GM19467 (cell line): ENCODE measurements at regions not wholly inside any gene's neighbourhood (a gene's known extent, or its start where the extent isn't known, plus 50 kb on each side); places are given as distances from the start of the nearest gene placed in this dataset.
A peak's percentile ranks its signal among the peaks of the same experiment; 100 is the strongest.
"Not testable (repeated sequence)": the region's sequence is repeated elsewhere in the genome, so short reads cannot be mapped to it uniquely, and the experiment has no call there.

ENCODE experiments used
- ATAC-seq: cut with Tn5 transposase; IDR thresholded peaks from one replicate; pipeline ENCODE4 v1.9.1; 2021; ENCODE audit warnings: mild to moderate bottlenecking, moderate library complexity; ENCODE audit not compliant: unreplicated experiment

DNA sequence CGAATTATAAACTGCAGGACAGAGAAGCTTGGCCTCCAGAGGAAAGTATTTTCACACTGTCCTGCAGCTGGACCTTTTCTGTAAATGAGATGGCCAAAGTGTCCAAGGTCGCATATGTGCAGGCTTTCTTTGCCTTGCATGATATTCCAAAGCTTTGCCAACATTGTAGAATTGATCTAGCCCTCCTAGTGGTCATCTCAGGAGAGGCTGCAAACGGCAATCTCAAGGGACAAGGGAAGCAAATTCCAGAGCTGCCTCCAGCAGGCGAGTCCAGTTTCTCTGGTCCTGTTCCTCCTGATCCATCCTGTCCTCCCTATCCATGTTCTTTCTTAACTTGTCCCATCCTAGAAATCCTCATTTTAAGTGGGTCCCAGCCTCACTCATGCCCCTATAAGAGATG, 373.4 kb upstream of the PCDH15 start:
- ATAC-seq = no peak

DNA sequence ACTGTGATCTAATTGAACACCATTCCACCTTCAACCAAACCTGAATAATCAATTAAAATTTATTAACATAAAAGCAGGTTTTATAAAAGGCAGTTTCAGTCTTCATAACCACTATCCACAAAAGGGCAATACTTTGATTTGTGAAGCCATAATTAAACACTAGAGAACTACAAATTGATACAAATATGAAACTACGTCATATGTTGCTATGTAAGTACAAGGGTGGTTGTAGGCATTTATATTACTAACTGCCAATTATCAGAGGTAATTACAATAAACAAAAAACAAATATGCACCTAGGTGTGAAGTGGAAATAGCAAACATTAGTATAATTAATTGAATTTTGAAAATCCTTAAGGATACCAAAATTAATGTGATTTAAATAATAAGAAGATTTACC, 368.5 kb upstream of the PCDH15 start:
- no peak for ATAC-seq

DNA sequence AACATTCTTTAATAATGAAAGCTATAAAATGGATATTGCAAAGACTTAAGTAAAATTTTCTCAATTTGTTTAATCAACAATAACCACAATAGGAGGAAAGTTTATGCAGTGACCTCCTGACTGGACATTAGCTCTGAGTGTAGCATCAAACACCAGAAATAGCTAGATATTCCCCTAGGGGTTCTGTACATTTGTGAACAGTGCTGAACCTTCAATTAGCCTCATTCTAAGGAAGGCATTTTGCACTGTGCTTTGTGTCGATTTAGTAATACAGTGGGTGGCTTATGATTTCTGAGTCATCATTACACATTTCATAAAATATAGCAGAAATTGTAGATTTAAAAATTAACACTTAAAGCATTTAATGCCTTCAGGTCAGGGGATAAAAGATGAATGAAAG, 367.3 kb upstream of the PCDH15 start:
- no peak for ATAC-seq

DNA sequence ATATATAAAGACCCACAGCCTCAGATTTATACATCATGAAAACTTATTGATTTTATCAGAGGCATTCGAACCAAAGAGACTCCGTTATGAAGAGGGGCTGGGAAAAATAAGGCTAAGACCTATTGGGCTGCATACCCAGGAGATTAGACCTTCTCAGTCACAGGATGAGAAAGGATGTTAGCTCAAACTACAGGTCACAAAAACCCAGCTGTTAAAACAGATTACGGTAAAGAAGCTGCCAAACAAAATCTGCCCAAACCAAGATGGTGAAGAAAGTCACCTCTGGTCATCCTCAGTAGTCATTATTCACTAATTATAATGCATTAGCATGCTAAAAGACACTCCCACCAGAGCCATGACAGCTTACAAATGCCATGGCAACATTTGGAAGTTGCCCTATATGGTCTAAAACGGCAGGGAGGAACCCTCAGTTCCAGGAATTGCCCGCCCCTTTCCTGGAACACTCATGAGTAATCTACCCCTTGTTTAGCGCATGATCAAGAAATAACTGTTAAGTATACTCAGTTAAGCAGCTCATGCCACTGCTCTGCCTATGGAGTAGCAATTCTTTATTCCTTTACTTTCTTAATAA, 362.5 kb upstream of the PCDH15 start:
- no peak for ATAC-seq

DNA sequence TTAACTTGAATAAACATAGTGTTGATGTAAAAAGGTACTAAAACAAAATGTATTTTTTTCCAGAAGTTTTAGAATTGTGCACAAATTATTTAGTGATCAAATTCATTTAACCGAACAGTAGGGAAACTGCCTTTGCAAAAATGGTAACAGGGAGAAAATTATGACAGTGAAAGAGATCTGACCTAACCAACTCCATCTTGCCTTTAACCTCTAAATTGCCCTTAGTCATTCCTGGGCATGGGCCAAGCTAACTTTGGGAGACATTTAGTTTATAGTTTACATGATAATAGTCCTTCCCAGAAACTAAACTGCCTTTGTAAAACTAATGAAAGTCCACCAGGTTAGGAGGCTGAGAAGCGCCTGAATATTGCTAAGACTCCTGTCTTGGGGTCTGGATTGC, 361.3 kb upstream of the PCDH15 start:
- ATAC-seq = not testable (repeated sequence)

DNA sequence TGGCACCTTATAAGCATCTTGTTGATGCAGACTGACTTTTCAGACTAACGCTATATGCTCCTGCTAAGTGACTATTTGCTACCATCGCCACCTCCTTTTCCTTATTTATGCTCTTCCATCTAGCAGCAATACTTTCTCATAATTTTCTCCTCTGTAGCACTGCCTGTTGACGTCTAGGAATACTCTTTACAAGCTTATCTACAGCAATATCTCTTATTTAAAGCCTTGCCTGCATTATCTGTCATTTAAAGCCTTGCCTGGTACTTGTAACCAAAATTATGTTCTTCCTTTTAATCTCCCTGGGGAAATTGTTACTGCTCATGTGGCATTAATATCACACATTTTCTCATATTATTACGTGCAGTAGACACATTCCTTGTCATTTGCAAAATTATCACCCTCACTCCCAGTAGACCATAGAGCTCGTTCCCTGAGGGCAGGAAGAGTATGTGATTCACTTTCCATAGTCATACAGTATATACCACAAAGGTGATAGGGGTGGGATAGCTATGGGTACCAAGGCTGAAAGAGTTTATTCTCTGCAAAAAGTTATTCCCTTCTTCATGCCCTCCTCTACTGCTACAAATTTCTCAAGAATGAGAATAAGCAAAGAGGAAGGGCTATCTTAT, 359.7 kb upstream of the PCDH15 start:
- ATAC-seq = no peak

DNA sequence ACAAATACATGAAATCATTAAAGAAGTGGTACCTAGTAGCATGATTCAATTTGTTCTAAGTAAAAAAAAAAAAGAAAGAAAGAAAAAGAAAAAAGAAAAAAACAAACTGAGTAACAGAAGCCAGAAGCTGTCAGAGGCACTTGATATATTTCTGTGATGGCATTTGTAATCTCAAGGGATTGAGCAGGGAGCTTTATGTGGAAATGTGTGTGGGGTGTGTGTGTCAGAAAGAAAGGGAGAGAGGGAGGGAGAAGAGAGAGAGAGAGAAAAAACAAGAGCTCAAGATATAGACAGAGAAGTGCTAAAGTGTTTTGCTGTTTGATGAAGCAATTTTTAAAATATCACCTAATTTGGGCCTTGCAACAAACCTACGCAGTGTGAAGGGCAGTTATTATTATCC, 357.6 kb upstream of the PCDH15 start:
- no peak for ATAC-seq

DNA sequence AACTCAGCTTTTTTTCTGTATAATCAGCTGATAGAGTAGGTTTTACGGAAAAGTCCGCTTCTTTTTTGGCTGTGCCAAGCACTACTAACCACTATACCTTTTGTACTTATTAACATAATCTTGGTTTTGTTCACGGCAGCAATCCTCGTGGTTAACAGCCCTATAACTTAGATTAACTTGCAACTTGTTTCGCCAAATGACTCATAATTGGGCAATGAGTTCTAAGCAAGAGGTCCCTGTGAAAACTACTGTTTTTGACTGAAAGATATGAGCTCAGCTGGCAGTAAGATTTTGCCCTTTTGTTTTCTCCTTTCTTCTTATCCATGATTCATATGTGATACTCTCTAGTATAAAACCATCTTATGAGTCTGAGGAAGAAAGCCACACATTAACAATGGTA, 345.0 kb upstream of the PCDH15 start:
- ATAC-seq = no peak

DNA sequence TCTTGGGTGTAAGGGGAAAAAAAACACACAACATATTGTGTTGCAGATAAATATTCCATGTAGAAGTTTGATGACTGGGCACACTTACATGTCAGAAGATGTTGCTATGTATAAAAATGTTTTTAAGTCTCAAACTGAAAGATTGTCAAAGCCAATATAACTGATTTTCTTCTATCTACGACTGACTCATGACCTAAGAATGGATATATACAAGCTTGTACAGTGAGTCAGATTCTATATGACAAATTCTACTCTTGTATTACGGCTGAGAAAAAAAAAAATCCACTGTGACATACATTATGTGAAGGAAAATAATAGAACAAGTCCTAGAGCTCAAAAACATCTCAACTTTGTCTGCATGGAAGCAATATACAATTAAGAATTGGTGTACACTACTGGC, 343.0 kb upstream of the PCDH15 start:
- no peak for ATAC-seq

DNA sequence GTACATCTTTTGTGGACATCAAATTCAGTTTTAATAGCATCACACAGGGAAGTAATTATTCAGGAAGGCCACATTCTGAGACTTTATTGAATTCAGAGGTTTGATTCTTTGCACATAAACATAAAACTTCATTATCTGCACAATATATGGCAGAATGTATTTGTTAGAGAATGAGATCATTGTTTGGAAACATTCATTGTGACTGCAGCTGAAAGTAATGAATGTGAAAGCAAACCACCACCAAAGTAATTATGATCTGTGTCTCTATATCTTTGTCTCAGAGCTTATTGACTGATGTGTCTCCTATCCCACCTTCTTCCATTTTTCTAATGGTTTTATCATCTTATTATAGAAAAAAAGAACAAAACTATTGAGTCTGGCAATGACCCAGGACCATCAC, 340.9 kb upstream of the PCDH15 start:
- ATAC-seq = no peak

DNA sequence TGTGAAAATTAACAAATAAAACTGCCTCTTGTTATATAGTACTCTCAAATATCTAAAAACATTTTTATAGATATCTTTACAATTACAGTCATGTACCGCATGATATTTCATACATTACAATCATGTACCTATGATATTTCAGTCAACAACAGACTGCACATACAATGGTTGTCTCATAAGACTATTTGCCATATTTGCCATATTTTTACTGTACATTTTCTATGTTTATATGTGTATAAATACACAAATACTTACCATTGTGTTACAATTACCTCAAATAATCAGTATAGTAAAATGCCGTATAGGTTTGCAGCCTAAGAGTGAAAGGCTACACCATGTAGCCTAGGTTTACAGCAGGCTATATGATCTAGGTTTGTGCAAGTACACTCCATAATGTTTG, 336.0 kb upstream of the PCDH15 start:
- ATAC-seq = no peak

DNA sequence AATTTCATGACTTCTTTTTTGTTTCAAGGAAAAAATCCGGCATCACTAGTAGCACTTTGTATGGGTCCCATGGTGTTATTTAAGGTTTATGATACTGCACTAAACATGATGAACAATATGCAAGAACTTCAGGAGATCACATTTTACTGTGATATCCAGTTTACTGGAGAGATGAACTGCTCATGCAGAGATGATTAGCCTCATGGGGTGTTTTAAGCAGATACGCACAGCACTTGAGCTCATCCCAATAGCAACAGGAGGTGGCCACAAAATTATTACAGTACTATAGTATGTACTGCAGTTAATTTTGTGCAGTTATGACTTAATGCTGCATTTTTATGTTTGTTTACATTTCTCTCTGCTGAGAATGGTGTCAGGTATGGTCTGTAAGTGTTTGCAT, 303.7 kb upstream of the PCDH15 start:
- ATAC-seq = no peak

DNA sequence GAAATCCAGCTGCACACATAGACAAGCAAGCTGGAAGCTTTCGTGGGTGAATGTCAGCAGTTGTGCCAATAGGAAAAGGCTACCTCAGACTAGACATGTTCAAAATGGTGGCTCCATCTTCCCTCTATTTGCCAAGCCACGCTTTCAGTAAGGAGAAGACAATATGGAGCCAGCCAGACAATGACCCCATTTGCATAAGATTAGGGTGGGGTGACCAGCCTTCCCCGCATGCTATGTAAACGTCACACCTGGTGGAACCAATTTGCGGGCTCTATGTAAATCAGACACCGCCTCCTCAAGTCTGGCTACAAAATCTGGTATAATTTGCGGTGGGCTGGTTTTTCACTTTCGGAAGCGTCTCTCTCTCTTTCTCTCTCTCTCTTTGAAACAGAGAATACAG, 297.4 kb upstream of the PCDH15 start:
- no peak for ATAC-seq

DNA sequence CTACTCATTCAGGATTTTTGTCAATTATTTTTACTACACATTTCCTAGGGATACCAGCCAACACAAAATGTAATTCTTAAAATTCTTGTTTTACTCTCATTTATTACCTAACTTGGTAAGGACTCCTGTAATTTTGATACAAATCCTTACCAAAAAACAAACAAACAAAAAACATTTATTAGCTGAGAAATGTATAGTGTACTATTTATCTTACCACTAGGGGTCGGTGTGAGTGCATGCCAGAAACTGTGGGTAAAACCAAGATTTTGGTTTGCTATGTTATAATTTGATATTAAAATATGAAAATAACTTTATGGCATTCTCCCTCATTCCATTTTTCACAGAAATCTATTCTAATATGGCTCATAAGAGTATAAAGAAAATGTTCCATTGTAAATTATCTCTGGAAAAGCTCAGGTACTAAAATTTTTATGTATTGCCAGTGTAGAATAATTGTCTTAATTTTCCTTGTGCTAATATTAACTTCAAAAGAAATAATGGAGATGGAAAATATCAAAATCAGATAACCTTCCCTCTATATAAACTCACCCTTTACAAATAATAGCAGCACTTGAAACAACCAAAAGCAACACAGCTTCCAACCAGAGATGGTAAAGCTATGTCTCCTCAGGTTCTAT, 290.8 kb upstream of the PCDH15 start:
- ATAC-seq = peak; percentile 66

DNA sequence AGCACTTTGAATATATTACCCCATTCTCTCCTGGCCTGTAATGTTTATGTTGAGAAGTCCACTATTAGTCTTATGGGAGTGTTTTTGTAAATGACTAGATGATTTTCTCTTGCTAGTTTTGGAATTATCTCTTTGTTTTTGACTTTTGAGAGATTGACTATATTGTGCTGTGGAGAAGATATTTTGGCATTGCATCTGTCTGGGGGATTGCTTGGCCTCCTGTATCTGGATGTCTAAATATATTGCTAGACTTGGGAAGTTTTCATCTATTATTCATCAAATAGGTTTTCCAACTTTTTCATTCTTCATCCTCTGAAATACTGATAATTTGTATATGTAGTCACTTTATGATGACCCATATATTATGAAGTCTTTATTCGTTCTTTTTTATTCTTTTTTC, 277.1 kb upstream of the PCDH15 start:
- ATAC-seq = no peak

DNA sequence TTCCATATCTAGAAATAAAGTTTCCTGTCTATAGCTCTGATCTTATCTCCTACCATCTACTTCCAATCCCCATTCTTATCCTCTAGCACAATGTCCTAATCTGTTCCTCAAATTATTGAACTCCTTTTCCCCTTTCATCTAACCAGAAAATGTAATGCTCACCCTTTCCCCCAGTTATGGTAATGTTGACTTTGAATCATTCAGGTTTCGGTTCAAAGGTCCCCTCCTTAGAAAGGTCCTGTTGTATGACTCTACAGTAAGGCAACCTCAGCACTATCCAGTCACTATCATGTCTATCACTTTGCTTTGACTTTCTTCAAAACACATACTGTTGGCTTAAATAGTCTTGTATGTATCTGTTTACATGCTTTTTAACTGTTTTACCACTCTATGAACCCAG, 264.2 kb upstream of the PCDH15 start:
- ATAC-seq = no peak

DNA sequence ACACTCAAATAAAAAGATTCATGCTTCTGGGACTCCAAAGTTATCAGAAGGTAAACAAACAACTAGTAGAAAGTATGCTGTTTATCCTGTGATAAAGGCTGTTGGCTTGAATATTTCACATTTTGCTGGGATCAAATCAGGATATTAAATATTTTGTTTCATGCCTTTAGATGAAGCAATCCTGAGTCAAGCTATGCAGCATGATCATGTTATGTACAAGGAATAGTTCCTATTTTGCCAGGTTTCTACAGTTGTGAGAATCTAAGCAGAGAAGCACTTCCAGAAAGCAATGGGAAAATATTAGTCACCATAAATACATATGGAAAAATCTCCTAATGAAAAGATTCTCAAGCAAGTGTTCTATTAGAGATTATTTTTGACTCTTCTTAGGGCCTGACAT, 262.8 kb upstream of the PCDH15 start:
- ATAC-seq = no peak

DNA sequence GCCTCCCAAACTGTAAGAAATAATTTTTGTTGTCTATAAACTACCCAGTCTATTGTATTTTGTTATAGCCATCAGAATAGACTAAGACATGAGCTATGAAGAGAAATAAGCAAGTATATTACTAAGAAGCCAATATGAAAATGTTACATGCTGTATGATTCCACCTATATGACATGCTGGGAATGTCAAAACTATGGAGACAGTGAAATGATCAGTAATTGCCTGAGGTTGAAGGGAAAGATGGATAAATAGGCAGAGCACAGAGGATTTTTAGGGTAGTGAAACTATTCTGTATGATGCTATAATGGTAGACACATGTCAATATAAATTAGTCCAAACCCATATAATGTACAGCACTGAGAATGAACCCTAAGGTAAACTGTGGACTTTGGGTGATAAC, 261.3 kb upstream of the PCDH15 start:
- no peak for ATAC-seq

DNA sequence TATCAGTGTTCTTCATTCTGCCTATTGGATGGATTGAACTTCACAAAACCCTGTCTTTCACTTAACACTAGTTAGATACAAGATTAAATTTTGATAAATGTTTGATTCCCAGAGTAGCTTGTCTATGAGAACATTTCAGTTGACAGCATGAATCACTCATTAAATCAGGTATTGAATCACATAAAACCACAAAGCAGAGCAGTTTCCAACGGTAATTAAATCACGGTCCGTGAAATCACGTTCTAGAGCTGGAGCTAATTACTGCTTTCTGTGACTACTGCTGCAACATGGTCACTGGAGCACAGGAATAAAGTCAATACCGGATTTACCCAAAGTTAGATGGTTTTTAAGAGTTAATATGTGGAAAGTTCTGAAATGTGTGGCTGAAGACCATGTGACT, 257.8 kb upstream of the PCDH15 start:
- no peak for ATAC-seq

DNA sequence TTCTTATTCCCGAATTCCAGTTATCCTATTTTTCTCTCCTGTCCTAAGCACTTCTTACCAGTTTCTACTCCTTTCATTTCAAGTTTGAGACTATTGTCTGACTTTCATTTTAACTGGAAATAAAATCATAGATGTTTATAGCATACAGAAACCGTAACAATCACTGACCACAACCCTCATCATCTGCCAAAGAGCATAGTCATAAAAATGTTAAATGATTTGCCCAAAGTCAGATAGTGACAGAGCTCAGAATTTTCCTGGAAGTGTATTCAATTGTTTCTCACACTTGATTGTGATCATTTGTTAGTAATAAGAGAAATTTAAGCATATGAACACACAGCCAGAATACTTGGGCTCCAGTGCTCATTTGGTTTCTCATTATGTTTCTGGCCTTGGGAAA, 250.5 kb upstream of the PCDH15 start:
- no peak for ATAC-seq

DNA sequence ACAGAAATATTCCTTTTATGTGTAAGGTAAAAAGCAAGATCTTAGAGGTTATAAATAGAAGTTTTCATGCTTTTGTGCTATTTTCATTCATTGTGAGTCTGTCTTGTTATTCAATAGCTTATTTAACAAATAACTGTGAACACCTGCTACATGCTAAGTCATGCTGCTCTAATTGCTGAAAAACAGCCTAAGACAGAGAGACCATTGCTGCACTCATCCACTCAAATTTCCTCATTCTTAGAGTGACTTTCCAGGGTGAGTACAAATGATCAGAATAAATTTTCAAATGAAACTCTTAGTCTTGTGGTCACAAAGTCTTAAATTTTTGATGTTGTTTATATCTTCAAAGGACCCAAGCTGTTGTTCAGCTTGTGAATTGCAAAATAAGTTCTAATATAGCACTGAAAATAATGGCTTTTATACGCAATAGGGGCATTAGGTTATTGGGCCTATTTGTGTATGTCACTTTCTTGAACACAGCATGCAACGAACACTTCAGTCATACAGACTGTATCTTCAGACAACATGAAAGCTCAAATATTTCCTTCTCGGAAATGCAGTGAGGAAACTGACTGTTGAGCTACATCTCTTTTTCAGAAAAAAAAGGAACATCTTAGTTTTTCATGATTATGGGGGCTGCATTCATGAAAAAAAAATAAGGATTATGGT, 247.9 kb upstream of the PCDH15 start:
- ATAC-seq = no peak

DNA sequence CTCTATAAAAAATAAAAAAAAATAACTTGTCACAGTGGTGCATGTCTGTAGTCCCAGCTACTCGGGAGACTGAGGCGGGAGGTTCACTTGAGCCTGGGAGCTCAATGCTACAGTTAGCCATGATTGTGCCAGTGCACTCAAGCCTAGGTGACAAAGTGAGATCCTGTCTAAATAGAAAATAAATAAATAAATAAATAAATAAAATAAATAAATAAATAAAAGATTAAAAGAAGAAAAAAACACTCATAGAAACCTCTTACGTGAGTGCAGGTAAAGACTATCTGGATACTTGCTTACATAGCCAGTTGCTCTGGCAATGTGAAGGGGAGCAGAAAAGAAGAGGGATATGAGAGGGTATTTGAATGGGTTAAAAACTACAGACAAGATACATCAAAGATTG, 242.5 kb upstream of the PCDH15 start:
- ATAC-seq = no peak
